ENCODE measurements at regions not wholly inside any gene's neighbourhood (a gene's known extent, or its start where the extent isn't known, plus 50 kb on each side); places are given as distances from the start of the nearest gene placed in this dataset.
A peak's percentile ranks its signal among the peaks of the same experiment; 100 is the strongest.

DNA sequence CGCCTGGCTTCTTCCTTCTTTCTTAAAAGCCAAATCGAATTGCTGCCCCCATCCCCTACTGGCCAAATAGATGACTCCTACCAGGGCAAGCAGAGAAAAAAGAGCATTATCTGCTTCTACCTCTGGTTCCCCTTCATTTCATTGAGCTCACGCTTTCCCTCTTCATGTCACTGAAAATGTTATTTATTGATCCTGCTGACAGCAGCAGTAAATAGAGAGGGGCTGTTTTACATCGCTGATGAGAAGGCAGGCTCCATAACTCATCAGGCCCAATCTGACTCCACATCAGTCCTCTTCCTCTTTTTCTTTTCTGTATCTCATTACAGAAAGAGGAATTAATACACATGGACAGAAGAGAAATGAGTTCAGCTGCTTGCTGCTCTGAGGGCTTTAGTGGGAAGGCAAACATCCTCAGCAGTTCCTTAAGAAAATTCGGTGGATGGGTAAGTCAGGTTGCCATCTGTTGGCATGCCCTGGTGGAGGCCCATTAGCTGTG, 904.1 kb downstream of the KCNMA1 start:
- no peak for DNase-seq (ENCODE audit: low spot score)

DNA sequence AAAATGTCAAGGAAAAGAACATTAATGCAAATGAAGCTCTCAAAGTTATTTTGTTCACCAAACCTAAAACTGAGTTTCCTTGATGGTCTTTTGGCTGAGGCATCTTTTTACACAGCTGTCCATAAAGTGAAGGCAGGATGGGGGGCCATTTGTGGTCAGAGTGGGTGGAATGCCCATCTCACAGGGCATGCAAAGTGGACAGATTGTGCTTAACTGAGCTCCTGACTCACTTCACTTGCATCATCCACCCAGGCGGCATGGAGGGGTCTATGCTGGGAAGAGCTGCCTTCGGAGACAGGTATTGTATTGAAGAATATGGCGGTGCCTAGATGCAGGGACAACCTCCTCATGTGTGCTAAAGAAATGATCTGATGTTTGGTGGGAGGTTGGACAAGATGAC, 905.3 kb downstream of the KCNMA1 start:
- DNase-seq (ENCODE audit: low spot score) = no peak

DNA sequence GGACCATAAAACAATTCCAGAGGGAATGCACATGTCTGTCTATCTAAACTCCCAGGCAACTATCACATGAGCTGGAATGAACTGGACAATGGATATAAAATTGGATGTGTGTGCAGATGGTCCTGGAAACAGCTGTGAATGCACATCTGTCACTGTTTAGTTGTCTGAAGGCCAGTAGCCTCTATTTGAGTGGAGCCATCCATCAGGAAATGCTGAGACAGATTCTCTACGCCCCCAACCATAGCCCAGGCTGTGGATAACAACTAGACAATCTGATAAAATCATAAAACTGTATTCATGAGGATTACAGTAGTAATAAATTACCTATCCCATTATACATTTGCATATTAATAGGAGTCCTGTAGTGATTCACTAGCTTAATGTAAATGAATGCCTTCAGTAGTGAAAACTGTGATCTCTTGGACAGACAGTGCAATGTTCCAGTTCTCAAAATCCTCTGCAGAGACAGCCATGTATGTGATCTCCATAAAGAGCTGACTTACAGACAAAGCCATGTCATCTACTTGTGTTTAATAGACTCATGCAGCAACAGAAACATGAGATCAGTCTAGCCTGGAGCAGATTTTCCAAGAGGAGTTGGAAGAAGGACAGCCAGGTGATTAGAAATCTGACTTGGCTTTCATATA, 907.6 kb downstream of the KCNMA1 start:
- no peak for DNase-seq (ENCODE audit: low spot score)

GRCh38 chr10:76729346-76729745, 908.3 kb downstream of the KCNMA1 start:
- no peak for DNase-seq (ENCODE audit: low spot score)

GRCh38 chr10:76727038-76727437, 910.6 kb downstream of the KCNMA1 start:
- no peak for DNase-seq (ENCODE audit: low spot score)

DNA sequence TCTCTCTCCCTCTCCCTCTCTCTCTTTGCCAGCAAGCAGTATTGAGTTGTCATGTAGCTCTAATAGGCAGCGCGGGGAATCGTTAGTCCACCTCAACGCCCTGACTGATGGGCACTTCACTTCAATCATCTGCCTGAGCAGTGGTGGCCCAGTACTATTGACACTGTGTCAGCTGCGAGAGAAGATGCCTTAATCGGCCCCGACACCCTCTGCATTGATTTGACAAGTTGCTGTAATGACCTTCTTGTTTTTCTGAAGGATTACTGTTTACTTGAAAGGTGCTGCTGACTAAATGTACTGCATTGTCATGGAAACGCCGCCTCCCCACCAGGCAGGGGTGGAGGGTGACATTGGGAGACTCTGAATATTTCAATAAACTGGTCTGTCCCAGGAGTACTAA, 913.8 kb downstream of the KCNMA1 start:
- no peak for DNase-seq (ENCODE audit: low spot score)

DNA sequence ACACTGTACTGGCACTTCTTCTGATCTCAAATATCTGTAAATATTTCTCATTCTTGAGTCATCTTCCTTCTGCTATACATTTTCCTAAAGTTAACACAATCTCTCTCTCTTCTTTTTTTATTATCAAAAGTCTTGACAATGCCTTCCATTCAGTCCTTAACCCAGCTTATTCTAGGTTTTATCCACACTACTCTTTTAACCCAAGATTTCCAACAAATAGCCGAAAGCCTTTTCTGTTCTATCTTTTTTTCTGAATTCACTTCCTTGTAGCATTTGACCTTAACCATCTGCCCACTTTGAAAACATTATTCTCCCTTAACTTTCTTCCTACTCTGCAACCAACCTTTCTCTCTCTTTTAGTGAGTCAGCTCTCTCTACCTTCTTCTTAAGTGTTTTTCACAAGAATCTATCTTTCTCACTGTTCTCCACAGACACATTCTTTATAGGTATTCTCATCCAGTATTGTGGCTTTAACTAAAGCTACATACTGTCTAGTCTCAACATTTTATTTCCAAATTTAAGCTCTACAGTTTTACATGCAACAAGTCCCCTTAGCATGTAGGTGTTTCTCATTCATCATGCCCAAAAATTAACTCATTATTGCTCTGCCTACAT, 915.6 kb downstream of the KCNMA1 start:
- DNase-seq (ENCODE audit: low spot score) = no peak

DNA sequence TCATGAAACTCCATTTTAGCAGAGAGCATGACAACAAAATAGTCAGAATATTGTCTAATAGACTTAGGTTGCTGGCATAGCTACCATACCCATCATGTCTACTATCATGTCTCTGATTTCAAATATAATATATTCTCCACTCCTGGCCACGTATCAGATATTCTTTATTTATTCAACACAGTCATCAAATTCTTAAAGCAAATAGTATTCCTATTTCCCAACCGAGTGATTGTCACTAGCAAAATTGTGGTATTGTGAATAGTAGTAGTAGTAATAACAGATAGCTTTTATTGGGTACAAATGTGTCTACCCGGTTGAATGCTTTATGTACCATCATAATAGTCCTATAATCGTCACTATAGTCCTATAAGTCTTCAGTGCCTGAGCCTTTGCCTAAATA, 918.6 kb downstream of the KCNMA1 start:
- no peak for DNase-seq (ENCODE audit: low spot score)

DNA sequence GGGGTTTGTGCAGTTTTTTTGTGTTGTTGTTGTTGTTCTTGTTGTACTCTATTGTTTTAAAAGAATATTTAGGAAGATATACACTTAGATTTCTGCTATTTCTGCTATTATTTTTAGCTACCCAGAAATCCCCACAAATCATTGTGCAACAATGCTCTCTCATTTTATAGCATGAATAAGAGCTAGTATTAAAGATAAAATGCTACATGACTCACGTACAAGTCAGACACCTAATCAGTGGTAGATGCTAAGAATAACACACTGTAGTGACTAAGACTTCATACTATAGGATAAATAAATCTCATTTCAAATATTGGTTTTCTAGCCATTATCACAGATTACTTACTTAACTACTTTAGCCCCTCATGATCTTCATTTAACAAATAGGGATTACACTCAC, 920.5 kb downstream of the KCNMA1 start:
- peak; percentile 14 for DNase-seq (ENCODE audit: low spot score)

DNA sequence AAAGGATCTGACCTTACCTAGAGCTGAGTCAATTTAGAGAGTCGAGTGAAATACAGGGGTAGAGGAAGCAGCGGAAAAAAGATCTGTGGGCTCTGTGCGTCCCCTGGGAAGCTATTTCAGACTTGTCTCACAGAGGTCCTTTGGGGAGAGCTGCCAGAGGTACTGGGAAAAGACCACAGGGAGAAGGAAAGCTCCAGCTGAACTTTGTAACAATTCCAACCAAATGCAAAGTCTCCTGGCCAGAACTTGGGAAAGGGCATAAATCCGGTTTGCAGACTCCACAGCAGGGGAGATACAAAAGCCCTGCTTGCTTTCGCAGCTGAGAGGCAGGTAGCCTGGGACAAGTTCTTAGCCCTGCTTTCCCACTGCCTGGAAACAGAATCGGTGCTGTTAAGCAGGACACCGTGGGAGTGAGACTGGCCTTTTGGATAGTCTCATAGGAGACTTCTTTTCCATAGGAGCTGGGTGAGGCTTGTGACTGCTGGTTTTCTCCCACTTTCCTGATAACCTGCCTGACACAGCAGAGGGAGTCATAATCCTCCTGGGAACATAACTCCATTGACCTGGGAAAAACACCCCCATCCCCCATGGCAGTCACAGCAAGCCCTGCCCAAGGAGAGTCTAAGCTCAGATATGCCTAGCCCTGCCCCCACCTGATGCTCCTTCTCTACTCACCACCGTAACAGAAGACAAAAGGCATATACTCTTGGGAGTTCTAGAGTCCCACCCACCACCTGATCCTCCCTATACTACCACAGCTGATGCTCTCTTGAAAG, 926.2 kb downstream of the KCNMA1 start:
- no peak for DNase-seq (ENCODE audit: low spot score)

DNA sequence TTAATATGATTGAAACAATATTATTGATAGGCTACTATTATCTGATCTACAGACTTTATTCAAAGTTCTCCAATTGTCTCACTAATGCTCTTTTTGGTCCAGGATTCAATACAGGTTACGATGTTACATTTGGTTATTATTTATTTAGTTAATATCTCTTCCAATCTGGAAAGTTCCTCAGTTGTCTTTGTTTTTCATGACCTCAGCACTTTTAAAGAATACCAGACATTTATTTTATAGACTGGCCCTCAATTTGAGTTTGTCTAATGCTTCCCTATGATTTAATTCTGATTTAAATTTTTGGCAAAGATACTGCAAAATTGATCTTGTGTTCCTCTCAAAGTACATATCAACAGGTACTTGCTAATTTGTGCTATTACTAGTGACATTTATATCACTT, 937.4 kb downstream of the KCNMA1 start:
- DNase-seq (ENCODE audit: low spot score) = no peak

DNA sequence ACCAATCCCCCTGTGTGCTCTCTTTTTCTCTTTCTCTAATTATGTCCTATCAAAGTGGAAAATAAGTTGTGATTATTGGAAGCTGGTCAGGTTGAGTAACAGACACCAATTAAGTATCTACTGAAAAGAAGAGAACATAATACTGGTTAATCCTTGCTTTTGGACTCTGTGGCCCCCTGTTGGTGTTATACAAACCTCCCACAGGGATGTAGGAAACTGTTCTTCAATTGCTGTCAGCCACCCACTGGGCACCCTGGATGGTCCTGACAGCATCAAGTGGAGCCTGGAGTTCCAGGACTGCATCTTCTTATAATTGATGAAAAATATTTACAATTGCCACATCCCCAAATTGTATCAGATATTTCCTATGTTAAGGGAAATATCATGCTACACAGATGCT, 939.7 kb downstream of the KCNMA1 start:
- no peak for DNase-seq (ENCODE audit: low spot score)

- no peak for DNase-seq (ENCODE audit: low spot score)
These were observed 942.5 kb downstream of the KCNMA1 start for GRCh38 chr10:76695069-76695468.

DNA sequence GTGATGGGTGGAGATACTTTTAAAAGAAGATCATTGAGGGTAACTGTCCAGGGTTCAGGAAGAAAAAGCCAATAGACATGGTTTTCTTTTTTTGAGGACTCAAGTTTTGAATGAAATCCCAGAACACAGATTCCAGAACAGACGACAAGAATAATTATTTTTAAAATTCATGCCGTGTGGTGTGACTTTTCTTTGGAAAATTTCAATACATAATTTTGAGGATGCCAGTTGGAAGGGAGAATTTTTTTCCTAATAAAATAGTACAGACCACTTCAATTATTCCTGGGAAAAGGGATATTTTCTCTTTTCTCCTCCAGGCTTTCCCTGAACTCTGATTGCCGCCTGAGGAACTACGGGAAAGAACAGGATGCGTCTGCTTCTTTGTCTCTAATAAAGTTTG, 951.4 kb downstream of the KCNMA1 start:
- no peak for DNase-seq (ENCODE audit: low spot score)

DNA sequence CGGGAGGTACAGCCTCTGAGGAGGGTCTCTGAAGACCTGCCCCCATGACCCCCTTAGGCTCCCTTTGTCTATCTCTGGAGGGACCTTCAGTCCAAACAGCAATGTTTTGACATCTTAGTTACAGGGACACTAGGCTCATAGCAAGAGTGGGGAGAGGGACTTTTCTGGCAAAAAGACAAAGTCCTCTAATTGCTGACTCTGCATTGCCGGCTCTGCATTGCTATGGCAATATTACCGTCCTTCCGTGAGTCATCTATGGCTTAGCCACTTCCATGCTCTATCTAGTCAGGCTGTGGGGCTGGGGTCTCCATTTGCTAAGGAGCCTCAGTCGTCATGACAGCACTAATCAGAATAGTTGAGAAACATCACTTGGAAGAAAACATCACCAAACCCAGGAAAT, 952.6 kb downstream of the KCNMA1 start:
- DNase-seq (ENCODE audit: low spot score) = no peak

GRCh38 chr10:76681153-76681552, 956.5 kb downstream of the KCNMA1 start:
- DNase-seq (ENCODE audit: low spot score) = no peak

GRCh38 chr10:76679030-76679429, 958.6 kb downstream of the KCNMA1 start:
- no peak for DNase-seq (ENCODE audit: low spot score)

DNA sequence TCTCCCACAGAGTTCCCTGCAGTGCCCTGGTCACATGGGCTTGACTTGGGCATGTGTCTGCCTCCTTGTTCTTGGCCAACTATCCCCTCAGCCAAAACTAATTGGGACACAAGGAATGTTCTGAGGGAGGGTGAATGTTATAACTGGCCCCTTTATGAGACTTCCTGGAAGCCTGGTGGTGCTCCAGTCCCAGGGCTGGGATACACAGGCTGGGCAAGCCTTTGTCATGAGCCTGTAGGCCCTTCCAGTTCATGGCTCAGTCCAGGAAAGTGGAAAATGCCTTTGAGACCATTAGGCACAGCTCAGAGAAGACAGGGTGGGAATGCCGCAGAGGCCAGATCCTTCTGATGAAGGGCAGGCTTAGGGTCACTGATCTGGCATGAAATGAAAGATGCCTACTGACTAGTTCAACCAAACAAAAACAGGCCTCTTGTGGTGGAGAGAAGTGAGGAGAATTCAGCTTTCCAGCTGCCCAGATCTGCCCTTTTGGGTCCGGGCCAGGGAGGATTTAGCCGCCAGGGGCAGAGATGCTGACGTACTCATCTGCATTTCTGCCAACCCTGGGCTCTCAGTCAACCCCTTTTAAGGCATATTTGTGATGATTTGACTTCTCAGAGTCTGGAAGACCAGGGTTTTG, 961.5 kb downstream of the KCNMA1 start:
- DNase-seq (ENCODE audit: low spot score) = peak; percentile 80

DNA sequence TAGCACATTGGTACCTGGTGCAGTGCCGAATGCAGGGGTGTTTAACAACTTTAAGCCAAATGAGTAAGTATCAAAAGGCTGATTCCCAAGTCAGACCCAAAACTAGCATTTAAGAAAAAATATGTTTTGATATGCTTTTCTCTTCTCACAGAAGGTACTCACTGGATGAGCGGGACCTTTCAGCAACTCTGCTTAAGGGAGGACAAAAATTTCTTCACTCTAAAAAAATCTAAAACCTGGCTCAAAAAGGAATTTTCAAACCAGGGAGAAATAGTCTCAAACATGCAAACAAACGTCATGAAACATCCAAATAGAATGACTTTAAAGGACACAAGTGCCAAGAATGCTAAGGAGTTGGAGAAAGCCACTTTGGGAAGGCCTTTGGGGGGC, 962.1 kb downstream of the KCNMA1 start:
- no peak for DNase-seq (ENCODE audit: low spot score)

DNA sequence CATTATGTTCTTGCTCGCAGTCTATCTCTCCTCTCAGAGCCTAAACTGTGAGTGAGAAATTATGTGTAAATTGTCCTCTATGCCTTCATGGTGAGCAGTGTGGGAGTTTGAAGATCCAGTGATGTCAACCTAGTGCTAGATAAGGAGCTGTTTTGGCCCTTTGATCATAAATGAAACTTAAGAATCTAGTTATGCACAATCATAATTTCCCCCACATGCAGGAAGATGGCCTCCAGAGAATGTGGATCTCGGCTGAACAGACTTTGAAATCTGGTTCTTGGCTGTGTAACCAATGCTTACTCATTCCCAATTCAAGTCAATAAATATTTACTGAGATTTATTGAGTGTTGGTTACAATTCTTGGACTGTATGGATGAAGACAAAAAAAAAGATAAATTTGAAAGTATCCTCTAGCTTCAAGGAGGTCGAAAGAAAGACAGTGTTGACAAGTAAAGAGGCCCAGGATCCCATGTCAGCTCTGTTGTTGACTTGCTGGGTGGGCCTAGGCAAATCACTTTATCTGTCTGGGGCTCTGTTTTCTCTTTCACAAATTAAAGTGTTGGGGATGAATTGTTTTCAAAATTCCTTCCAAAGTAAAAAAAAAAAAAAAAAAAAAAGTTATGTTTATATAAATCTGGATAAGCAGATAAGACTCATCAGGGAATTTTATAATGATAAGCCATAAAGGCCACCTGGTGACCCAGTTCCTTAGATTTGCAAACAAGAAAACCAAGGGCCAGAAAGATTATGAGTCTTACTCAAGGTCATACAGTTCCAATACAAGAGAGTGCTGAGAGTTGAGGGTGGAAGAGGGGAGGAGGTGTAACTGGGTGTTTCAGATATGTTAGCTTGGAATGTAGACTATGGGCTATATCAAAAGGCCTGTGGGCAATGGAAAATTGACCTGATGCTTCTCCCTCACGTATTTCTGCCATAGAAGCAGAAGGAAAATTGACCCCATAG, 969.9 kb downstream of the KCNMA1 start:
- DNase-seq (ENCODE audit: low spot score) = no peak

DNA sequence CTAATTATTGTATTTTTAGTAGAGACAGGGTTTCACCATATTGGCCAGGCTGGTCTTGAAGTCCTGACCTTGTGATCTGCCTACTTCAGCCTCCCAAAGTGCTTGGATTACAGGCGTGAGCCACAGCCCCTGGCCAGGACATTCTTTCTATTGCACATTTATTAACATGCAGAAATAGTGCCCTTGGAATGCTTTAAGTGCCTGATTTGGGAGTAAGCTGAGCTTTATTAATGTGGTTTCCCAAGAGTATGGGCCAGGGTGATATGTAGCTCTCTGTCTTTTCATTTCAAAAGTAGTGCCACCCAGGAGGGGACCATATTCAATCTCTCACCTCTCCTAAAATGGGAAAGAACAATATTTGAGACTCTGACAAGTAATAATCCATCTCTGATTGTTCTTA, 970.7 kb downstream of the KCNMA1 start:
- no peak for DNase-seq (ENCODE audit: low spot score)

DNA sequence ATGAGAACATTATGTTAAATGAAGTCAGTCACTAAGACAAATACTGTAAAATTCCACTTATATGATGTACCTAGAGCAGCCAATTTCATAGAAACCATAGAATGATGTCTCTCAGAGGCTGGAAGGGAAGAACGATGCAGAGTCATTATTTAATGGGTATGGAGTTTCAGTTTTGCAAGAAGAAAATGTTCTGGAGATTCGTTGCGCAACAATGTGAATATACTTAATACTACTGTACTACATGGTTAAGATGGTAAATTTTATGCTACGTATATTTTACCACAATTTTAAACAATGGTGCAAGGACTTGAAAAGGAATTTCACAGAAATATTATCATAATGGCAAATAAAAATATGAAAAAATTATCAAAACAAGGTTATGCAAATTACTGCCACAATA, 972.6 kb downstream of the KCNMA1 start:
- DNase-seq (ENCODE audit: low spot score) = no peak

Data from AG20443 (cell line).